HG02623 (cell line): ENCODE measurements at regions not wholly inside any gene's neighbourhood (a gene's known extent, or its start where the extent isn't known, plus 50 kb on each side); places are given as distances from the start of the nearest gene placed in this dataset.

Source experiments
- ATAC-seq: cut with Tn5 transposase; IDR thresholded peaks from one replicate; pipeline ENCODE4 v1.9.1; 2021; ENCODE audit warnings: moderate library complexity; ENCODE audit not compliant: unreplicated experiment

- no peak for ATAC-seq
These were observed 977.3 kb upstream of the CDH2 start for GRCh38 chr18:29154196-29154757.

- ATAC-seq, result no peak
These were observed 976.2 kb upstream of the CDH2 start for GRCh38 chr18:29153091-29153490.

- ATAC-seq, result no peak
These were observed 971.0 kb upstream of the CDH2 start for GRCh38 chr18:29147944-29148343.

GRCh38 chr18:29146068-29146467, 969.1 kb upstream of the CDH2 start:
- ATAC-seq, result no peak

GRCh38 chr18:29140590-29140989, 963.7 kb upstream of the CDH2 start:
- ATAC-seq, result no peak

- no peak for ATAC-seq
These were observed 961.0 kb upstream of the CDH2 start for GRCh38 chr18:29137773-29138495.

GRCh38 chr18:29123706-29124530, 947.0 kb upstream of the CDH2 start:
- no peak for ATAC-seq

- ATAC-seq, result no peak
These were observed 927.7 kb upstream of the CDH2 start for GRCh38 chr18:29104671-29105070.

- no peak for ATAC-seq
These were observed 927.3 kb upstream of the CDH2 start for GRCh38 chr18:29104227-29104626.

GRCh38 chr18:29096079-29096770, 919.3 kb upstream of the CDH2 start:
- no peak for ATAC-seq

GRCh38 chr18:29087616-29088246, 910.8 kb upstream of the CDH2 start:
- no peak for ATAC-seq

GRCh38 chr18:29084120-29084519, 907.2 kb upstream of the CDH2 start:
- ATAC-seq, result no peak

GRCh38 chr18:29083545-29083944, 906.6 kb upstream of the CDH2 start:
- ATAC-seq, result no peak

- ATAC-seq, result no peak
These were observed 904.0 kb upstream of the CDH2 start for GRCh38 chr18:29080946-29081345.

GRCh38 chr18:29078273-29078672, 901.3 kb upstream of the CDH2 start:
- no peak for ATAC-seq

- ATAC-seq, result no peak
These were observed 900.4 kb upstream of the CDH2 start for GRCh38 chr18:29077344-29077743.

GRCh38 chr18:29076645-29077044, 899.7 kb upstream of the CDH2 start:
- ATAC-seq, result no peak

GRCh38 chr18:29074147-29074546, 897.2 kb upstream of the CDH2 start:
- no peak for ATAC-seq

GRCh38 chr18:29071869-29072268, 894.9 kb upstream of the CDH2 start:
- ATAC-seq, result no peak

GRCh38 chr18:29063346-29063745, 886.4 kb upstream of the CDH2 start:
- ATAC-seq, result no peak

GRCh38 chr18:29062921-29063320, 886.0 kb upstream of the CDH2 start:
- no peak for ATAC-seq
